CD4-positive, alpha-beta memory T cell (primary cell): ENCODE measurements at regions not wholly inside any gene's neighbourhood (a gene's known extent, or its start where the extent isn't known, plus 50 kb on each side); places are given as distances from the start of the nearest gene placed in this dataset.
"Not testable (repeated sequence)": the region's sequence is repeated elsewhere in the genome, so short reads cannot be mapped to it uniquely, and the experiment has no call there.

Experiments
- CTCF ChIA-PET: fragments of 350-600 bp; sonication (Branson Sonifier 250); formaldehyde crosslinking; loops from one replicate; lab custom pipeline; 2021; ENCODE audit warnings: inconsistent platforms; ENCODE audit not compliant: partially characterized antibody; lab: Charles Lee
- POLR2A ChIA-PET: fragments of 350-600 bp; sonication (Branson Sonifier 250); formaldehyde crosslinking; loops from one replicate; lab custom pipeline; 2021; ENCODE audit not compliant: partially characterized antibody; lab: Charles Lee
- DNase-seq, 5 donors: peaks; one replicate each; pipeline versions ENCODE4 v3.0.0 to v3.0.0-alpha.2; 2020 to 2022; ENCODE audit warnings: mixed read lengths in 1 of 5
- H3K27ac ChIP-seq: one replicate; pipeline ENCODE4 v1.7.0; 2013; ENCODE audit warnings: low read depth, low read length
- H3K27me3 ChIP-seq: 2 replicates; pipeline ENCODE4 v1.7.0; 2013; ENCODE audit warnings: mild to moderate bottlenecking, low read length, moderate library complexity; ENCODE audit not compliant: insufficient read depth
- H3K36me3 ChIP-seq: 2 replicates; pipeline ENCODE4 v1.7.0; 2013; ENCODE audit warnings: mild to moderate bottlenecking, low read length, moderate library complexity; ENCODE audit not compliant: insufficient read depth
- H3K4me1 ChIP-seq: 2 replicates; pipeline ENCODE4 v1.7.0; 2013; ENCODE audit warnings: mild to moderate bottlenecking, low read length, moderate library complexity; ENCODE audit not compliant: insufficient read depth
- H3K4me3 ChIP-seq, 2 donors: one replicate each; pipeline ENCODE4 v1.7.0; 2013; ENCODE audit warnings: low read length in 2 of 2, mild to moderate bottlenecking in 1 of 2
- H3K9me3 ChIP-seq, 2 donors: one replicate each; pipeline ENCODE4 v1.7.0; 2013; ENCODE audit warnings: low read length in 2 of 2, control low read depth in 1 of 2; ENCODE audit not compliant: control insufficient read depth in 1 of 2
- H3K27ac Mint-ChIP-seq, 7 donors: one replicate each; pipeline ENCODE4 v1.8.0; 2020 to 2021; ENCODE audit warnings: mixed read lengths in 7 of 7, mild to moderate bottlenecking in 6 of 7, inconsistent platforms in 3 of 7, moderate library complexity in 3 of 7
- H3K27me3 Mint-ChIP-seq, 2 donors: one replicate each; pipeline ENCODE4 v1.8.0; 2020 to 2021; ENCODE audit warnings: mixed read lengths in 2 of 2
- H3K36me3 Mint-ChIP-seq, 2 donors: one replicate each; pipeline ENCODE4 v1.8.0; 2020 to 2021; ENCODE audit warnings: mixed read lengths in 2 of 2, inconsistent platforms in 1 of 2, mild to moderate bottlenecking in 1 of 2
- H3K4me1 Mint-ChIP-seq, 4 donors: one replicate each; pipeline ENCODE4 v1.8.0; 2020 to 2021; ENCODE audit warnings: mixed read lengths in 4 of 4, mild to moderate bottlenecking in 1 of 4
- H3K4me3 Mint-ChIP-seq, 8 donors: one replicate each; pipeline ENCODE4 v1.8.0; 2020 to 2021; ENCODE audit warnings: mixed read lengths in 8 of 8, mild to moderate bottlenecking in 7 of 8, moderate library complexity in 6 of 8, inconsistent platforms in 3 of 8
- H3K9me3 Mint-ChIP-seq, 8 donors: one replicate each; pipeline ENCODE4 v1.8.0; 2020 to 2021; ENCODE audit warnings: mixed read lengths in 8 of 8, mild to moderate bottlenecking in 5 of 8, inconsistent platforms in 3 of 8, moderate library complexity in 1 of 8
- intact Hi-C: fragments of 100-400 bp; cut with micrococcal nuclease; formaldehyde crosslinking; loops from one replicate; pipeline ENCODE4 v1.15.1; 2023

GRCh38 chr1:45272267-45272666, 54.4 kb upstream of the HPDL start:
- H3K27me3 Mint-ChIP-seq, H3K4me1 ChIP-seq, H3K36me3 Mint-ChIP-seq, H3K36me3 ChIP-seq, H3K9me3 ChIP-seq, POLR2A ChIA-PET, H3K27ac ChIP-seq, H3K4me3 ChIP-seq, H3K4me1 Mint-ChIP-seq, DNase-seq, H3K4me3 Mint-ChIP-seq, H3K27me3 ChIP-seq, H3K9me3 Mint-ChIP-seq, H3K27ac Mint-ChIP-seq, intact Hi-C loops: not testable (repeated sequence)
- CTCF ChIA-PET, result interaction anchor here (1.5 kb wide), 1 partner anchor 254 kb away, joined by 4 read pairs; no protein-coding TSS in a partner anchor

- no peaks in the 10 kb centered on the region for H3K27me3 ChIP-seq
- peaks cover 1 to 4% of the 10 kb centered on the region in 2 donors for H3K27me3 Mint-ChIP-seq
- H3K4me3 ChIP-seq, result no peak overlapping the region
- POLR2A ChIA-PET, result no interaction called here
- no peak for DNase-seq
- H3K4me1 Mint-ChIP-seq, result no peaks in the 10 kb centered on the region
- peaks cover 0 to 6% (median 4%) of the 10 kb centered on the region in 8 donors for H3K9me3 Mint-ChIP-seq
- no peaks in the 10 kb centered on the region for H3K9me3 ChIP-seq
- H3K27ac Mint-ChIP-seq, result no peak overlapping the region
- no peaks in the 10 kb centered on the region for H3K36me3 Mint-ChIP-seq
- no peaks in the 10 kb centered on the region for H3K4me1 ChIP-seq
- no peaks in the 10 kb centered on the region for H3K36me3 ChIP-seq
- intact Hi-C loops, result no loop called here
- H3K27ac ChIP-seq, result no peak overlapping the region
- CTCF ChIA-PET, result interaction anchor here (1.5 kb wide), 1 partner anchor 254 kb away, joined by 4 read pairs; no protein-coding TSS in a partner anchor
- H3K4me3 Mint-ChIP-seq, result no peak overlapping the region
Measured at GRCh38 chr1:45272913-45273371, 53.8 kb upstream of the HPDL start.

- Histone ChIP-seq H3K27ac (no peak overlapping the region), H3K9me3 (no peaks in the 10 kb centered on the region), H3K27me3 (no peaks in the 10 kb centered on the region), H3K36me3 (no peaks in the 10 kb centered on the region), H3K4me1 (no peaks in the 10 kb centered on the region), H3K4me3 (no peak overlapping the region)
- CTCF ChIA-PET, result no interaction called here
- peaks cover 1 to 7% of the 10 kb centered on the region in 2 donors for H3K27me3 Mint-ChIP-seq
- H3K4me1 Mint-ChIP-seq, result no peaks in the 10 kb centered on the region
- peaks cover 0 to 6% (median 4%) of the 10 kb centered on the region in 8 donors for H3K9me3 Mint-ChIP-seq
- POLR2A ChIA-PET, result interaction anchor here (0.6 kb wide), 1 partner anchor 475 kb away, joined by 3 read pairs; the partner anchor contains the start of gene PLK3
- no peak for DNase-seq
- intact Hi-C loops, result no loop called here
- peak overlapping the region in 1 of 7 donors; percentile 32 for H3K27ac Mint-ChIP-seq
- H3K4me3 Mint-ChIP-seq, result no peak overlapping the region
- no peaks in the 10 kb centered on the region for H3K36me3 Mint-ChIP-seq
Measured at GRCh38 chr1:45275054-45275453, 51.6 kb upstream of the HPDL start.
